ENCODE measurements at regions not wholly inside any gene's neighbourhood (a gene's known extent, or its start where the extent isn't known, plus 50 kb on each side); places are given as distances from the start of the nearest gene placed in this dataset.

GRCh38 chr6:138007014-138007472, 100.2 kb downstream of the PERP start:
- DNase-seq (ENCODE audit: low spot score), result peak; percentile 26

DNA sequence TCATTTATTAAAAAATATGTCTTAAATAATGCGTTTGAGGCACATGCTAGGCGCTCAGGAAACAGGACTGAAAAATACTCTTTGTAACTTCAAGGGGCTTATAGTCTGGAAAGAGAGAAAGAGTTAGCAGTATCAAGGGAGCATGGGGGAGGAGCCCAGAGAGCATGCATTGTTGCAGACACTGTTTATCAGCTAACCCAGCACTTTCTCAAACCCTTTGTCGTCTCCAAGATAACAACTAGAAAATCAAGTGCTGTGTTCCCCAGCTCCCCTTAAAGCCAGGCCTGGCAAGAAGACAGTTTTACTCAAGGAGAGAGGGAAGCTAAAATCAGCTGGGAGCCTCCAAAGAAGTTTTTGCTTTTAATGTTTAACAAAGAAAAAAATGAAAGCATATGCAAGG, 98.4 kb downstream of the PERP start:
- DNase-seq (ENCODE audit: low spot score), result no peak

DNA sequence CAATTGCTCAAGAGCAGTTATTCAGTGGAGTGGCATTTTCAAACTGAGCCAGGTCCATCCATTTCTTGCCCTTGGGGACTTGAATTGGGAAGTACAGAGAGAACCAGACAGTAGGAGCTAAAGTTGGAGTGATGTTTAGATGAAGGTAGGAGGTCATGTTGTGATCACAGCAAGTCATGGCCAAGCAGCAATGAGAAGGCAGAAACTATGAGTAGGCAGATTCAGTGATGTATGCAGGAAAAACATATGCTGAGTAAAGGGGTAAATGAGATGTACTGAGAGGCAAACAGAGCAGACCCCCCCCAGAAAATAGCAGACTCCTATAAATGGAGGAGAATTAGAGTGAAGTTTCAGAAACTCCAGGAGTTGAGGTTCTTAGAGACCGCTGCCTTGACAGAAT, 95.8 kb downstream of the PERP start:
- no peak for DNase-seq (ENCODE audit: low spot score)

- peak; percentile 24 for DNase-seq (ENCODE audit: low spot score)
Observed at GRCh38 chr6:138012682-138013081, 94.5 kb downstream of the PERP start.

DNA sequence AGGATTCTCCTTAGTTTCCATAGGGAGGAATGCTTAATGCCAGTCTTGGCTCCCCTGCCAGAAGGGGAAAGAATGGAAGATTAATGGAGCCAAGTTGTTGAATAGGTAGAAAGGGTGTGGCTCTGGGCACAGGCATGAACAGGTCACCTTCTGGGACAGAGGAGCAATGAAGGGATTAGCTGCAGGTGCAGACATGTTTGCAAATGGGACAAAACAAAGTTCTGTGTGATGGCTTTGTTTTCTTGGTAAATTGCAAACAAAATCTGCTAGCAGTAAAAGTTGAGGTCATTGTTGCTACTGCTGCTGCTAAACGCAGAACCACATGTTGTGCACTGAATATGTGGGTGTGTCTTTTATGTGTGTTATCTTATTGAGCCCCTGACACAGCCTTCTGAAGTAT, 93.3 kb downstream of the PERP start:
- DNase-seq (ENCODE audit: low spot score), result peak; percentile 24

- no peak for DNase-seq (ENCODE audit: low spot score)
Observed at GRCh38 chr6:138017166-138017757, 90.0 kb downstream of the PERP start.

- DNase-seq (ENCODE audit: low spot score), result no peak
Observed at GRCh38 chr6:138018297-138018696, 88.9 kb downstream of the PERP start.

- DNase-seq (ENCODE audit: low spot score), result no peak
Observed at GRCh38 chr6:138025528-138025978, 81.7 kb downstream of the PERP start.

GRCh38 chr6:138026342-138026741, 80.9 kb downstream of the PERP start:
- DNase-seq (ENCODE audit: low spot score), result no peak

- DNase-seq (ENCODE audit: low spot score), result peak; percentile 15
Observed at GRCh38 chr6:138028893-138029292, 78.3 kb downstream of the PERP start.

GRCh38 chr6:138030872-138031271, 76.3 kb downstream of the PERP start:
- DNase-seq (ENCODE audit: low spot score), result no peak

DNA sequence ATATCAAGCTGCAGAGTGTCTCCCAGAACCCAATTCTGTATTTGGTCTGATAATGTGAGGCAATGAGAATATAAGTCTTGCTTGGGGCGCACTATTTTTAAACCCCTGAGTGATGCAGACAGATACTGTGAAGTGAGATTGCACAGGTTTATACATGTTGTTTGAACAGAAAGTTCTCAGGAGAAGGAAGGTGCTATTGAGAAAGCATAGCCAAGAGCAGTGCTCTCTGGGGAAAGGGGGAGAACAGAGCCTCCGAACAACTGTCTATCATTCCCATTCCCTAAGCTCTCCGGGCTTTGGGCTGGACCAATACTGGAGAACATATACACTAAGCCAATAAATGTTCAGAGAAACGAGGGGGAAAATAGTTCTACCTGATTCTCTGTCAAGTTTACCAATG, 75.8 kb downstream of the PERP start:
- no peak for DNase-seq (ENCODE audit: low spot score)

DNA sequence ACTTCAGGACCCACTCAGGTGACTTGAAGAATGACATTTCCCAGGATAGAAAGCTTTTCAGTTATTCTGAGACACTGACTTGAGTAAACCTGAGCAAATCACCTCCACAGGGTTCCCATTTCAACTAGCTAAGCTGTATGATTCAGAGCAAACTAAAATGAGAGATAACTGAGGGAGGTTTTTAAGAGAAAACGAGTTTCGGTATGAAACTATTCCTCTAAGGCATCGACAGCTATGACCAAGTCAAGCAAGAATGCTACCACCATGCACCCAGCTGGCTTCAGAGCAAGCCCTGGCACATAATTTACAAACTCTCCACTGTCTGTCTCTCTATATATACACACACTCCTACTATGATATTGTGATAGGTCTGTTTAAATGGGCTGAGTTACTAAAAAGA, 75.4 kb downstream of the PERP start:
- no peak for DNase-seq (ENCODE audit: low spot score)

- no peak for DNase-seq (ENCODE audit: low spot score)
Observed at GRCh38 chr6:138032571-138032970, 74.6 kb downstream of the PERP start.

- DNase-seq (ENCODE audit: low spot score), result no peak
Observed at GRCh38 chr6:138034229-138034628, 73.0 kb downstream of the PERP start.

DNA sequence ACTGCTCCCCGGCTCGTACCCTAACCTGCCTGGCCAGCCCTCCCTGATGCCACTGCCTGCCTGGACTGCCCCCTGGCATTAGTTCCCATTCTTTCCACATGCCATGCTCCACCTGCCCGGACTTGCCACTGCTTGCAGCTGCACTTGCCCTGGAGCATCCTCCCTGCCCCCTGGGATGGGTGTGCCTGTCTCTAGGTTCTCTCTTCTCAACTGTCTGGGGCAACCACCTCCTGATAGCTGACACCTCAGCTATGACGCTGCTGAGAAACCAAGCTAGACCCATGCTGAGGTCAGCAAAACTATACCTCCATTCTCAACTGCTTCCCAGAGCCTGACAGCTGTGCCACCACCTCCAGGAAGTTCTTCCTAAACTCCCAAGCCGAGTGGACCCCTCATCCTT, 72.1 kb downstream of the PERP start:
- no peak for DNase-seq (ENCODE audit: low spot score)

- peak; percentile 78 for DNase-seq (ENCODE audit: low spot score)
Observed at GRCh38 chr6:138036111-138036510, 71.1 kb downstream of the PERP start.

DNA sequence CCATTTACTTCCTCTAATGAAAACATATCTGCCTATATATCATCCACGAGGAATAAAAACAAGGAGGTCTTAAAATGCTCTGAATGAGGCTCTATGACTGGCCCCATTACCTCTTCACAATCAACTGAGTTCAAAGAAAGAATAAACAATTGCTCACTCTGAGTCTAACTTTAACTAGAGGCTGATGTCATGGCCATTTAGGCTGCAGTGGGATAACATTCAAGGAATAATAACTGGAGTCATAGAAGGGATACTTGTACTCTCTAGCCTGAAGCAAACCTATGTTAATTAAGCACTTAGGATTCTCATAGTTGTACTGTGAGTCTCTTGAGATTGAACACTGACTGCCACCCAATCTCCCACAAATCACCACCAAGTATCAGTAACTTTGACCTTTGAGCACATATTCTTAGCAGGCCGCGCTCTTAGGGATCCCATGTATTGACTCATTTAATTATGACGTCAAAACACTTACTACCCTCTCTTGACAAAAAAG, 70.2 kb downstream of the PERP start:
- DNase-seq (ENCODE audit: low spot score), result no peak

- DNase-seq (ENCODE audit: low spot score), result no peak
Observed at GRCh38 chr6:138038142-138038870, 68.9 kb downstream of the PERP start.

All from LoVo (cell line).